ENCODE measurements at regions not wholly inside any gene's neighbourhood (a gene's known extent, or its start where the extent isn't known, plus 50 kb on each side); places are given as distances from the start of the nearest gene placed in this dataset.

GRCh38 chr4:18754180-18754579 lies 732.6 kb upstream of the LCORL start:
- TF ChIP-seq TAF1 (IDR thresholded peaks at IDR 0.05; ENCODE audit: borderline replicate concordance, insufficient read depth, low read length), result no peak
- no peak for TF ChIP-seq POLR2AphosphoS5 (IDR thresholded peaks at IDR 0.05; ENCODE audit: low read depth, low read length)
- TF ChIP-seq REST (IDR thresholded peaks at IDR 0.05; ENCODE audit: insufficient read depth in 1 of 2, low read depth in 2 of 2, low read length in 2 of 2), result no peak
- TF ChIP-seq FOXP2 (optimal IDR thresholded peaks at IDR 0.05; ENCODE audit: borderline replicate concordance, extremely low read depth, extremely low read length, insufficient read depth), result no peak
- no peak for TF ChIP-seq SIN3A (IDR thresholded peaks at IDR 0.05; ENCODE audit: borderline replicate concordance, insufficient read depth, low read length)

Data from PFSK-1 (cell line).